IMR-90 (cell line): ENCODE measurements at regions not wholly inside any gene's neighbourhood (a gene's known extent, or its start where the extent isn't known, plus 50 kb on each side); places are given as distances from the start of the nearest gene placed in this dataset.

Experiments
- BHLHE40 ChIP-seq: fragments of 150-350 bp; IDR thresholded peaks from 2 replicates; pipeline ENCODE4 v1.6.1; 2016; ENCODE audit warnings: mild to moderate bottlenecking, low read depth, low read length
- RAD21 ChIP-seq: IDR thresholded peaks from 2 replicates; pipeline ENCODE4 v1.6.1; 2012; ENCODE audit warnings: low read length, improper control_type of control experiment

DNA sequence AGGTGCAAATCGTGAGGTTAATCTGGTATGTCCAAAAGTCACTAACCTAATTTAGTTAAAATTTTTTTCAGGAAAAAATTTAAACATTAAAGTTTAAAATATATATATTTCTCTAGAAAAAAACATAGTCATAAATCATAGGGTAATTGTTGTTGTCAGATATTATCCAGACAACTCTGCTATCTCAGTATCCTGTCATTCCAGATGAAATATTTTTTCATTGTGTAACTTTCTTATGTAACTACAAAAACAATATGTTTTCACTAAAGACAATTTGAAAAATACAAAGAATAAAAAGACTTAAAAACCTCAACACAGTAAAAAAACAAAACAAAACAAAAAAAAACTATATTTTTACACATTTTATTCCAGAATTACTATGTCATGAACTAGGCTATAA, 57.6 kb downstream of the TENT5A start:
- TF ChIP-seq BHLHE40 (no peak), RAD21 (no peak)
